Karpas-422 (cell line): ENCODE measurements at regions not wholly inside any gene's neighbourhood (a gene's known extent, or its start where the extent isn't known, plus 50 kb on each side); places are given as distances from the start of the nearest gene placed in this dataset.
"Not testable (repeated sequence)": the region's sequence is repeated elsewhere in the genome, so short reads cannot be mapped to it uniquely, and the experiment has no call there.

Experiments used
- DNase-seq: peaks from one replicate; pipeline ENCODE4 v3.0.0-alpha.2; 2015
- H2AFZ ChIP-seq: fragments of 200-600 bp; sonication (generic); 2 replicates; pipeline ENCODE4 v1.6.1; 2014; ENCODE audit warnings: antibody characterized with exemption, low read length, mixed read lengths
- H3K27ac ChIP-seq: fragments of 200-600 bp; sonication (generic); 2 replicates; pipeline ENCODE4 v1.5.1; 2014; ENCODE audit warnings: mild to moderate bottlenecking, low read length, moderate library complexity
- H3K27me3 ChIP-seq: fragments of 200-600 bp; sonication (generic); 2 replicates; pipeline ENCODE4 v1.6.1; 2014; ENCODE audit warnings: low read length, mixed read lengths
- H3K36me3 ChIP-seq: fragments of 200-600 bp; sonication (generic); 2 replicates; pipeline ENCODE4 v1.6.1; 2014; ENCODE audit warnings: low read length, mixed read lengths; ENCODE audit not compliant: insufficient read depth
- H3K4me1 ChIP-seq: fragments of 200-600 bp; sonication (generic); 2 replicates; pipeline ENCODE4 v1.6.1; 2014; ENCODE audit warnings: mild to moderate bottlenecking, low read length, mixed read lengths
- H3K4me2 ChIP-seq: fragments of 200-600 bp; sonication (generic); 2 replicates; pipeline ENCODE4 v1.6.1; 2014; ENCODE audit warnings: low read length, low read depth, mild to moderate bottlenecking; ENCODE audit not compliant: poor library complexity, severe bottlenecking
- H3K4me3 ChIP-seq: fragments of 200-600 bp; sonication (generic); 2 replicates; pipeline ENCODE4 v1.5.1; 2014; ENCODE audit warnings: mild to moderate bottlenecking, antibody characterized with exemption, low read length, mixed read lengths
- H3K79me2 ChIP-seq: fragments of 200-600 bp; sonication (generic); 2 replicates; pipeline ENCODE4 v1.6.1; 2014; ENCODE audit warnings: mild to moderate bottlenecking, low read length, mixed read lengths
- H3K9ac ChIP-seq: fragments of 200-600 bp; sonication (generic); 2 replicates; pipeline ENCODE4 v1.6.0; 2014; ENCODE audit warnings: low read length
- H3K9me2 ChIP-seq: fragments of 200-600 bp; sonication (generic), shearing (Covaris generic); replicated peaks from 2 replicates; pipeline ENCODE4 v1.6.0; 2014; ENCODE audit warnings: mild to moderate bottlenecking, low read length, moderate library complexity; ENCODE audit not compliant: insufficient read depth
- H3K9me3 ChIP-seq: fragments of 300-700, 200-600 bp; sonication (generic); 2 replicates; pipeline ENCODE4 v1.6.1; 2014; ENCODE audit warnings: low read length, mixed read lengths
- H4K20me1 ChIP-seq: fragments of 200-600 bp; sonication (generic); 2 replicates; pipeline ENCODE4 v1.6.1; 2014; ENCODE audit warnings: mild to moderate bottlenecking, antibody characterized with exemption, low read length, low read depth; ENCODE audit not compliant: insufficient read depth

GRCh38 chr21:25161571-25161970, 445.7 kb downstream of the MRPL39 start:
- H3K27me3 ChIP-seq = no peaks in the 10 kb centered on the region
- H3K27ac ChIP-seq = no peak overlapping the region
- no peak overlapping the region for H3K9ac ChIP-seq
- no peaks in the 10 kb centered on the region for H4K20me1 ChIP-seq
- H3K9me2 ChIP-seq = no peaks in the 10 kb centered on the region
- no peak overlapping the region for H3K4me2 ChIP-seq
- peaks cover 14% of the 10 kb centered on the region; the same call in 1 of the 2 replicates for H3K9me3 ChIP-seq
- no peaks in the 10 kb centered on the region for H3K4me1 ChIP-seq
- H2AFZ ChIP-seq = no peak overlapping the region
- H3K36me3 ChIP-seq = no peaks in the 10 kb centered on the region
- no peak overlapping the region for H3K4me3 ChIP-seq
- H3K79me2 ChIP-seq = no peaks in the 10 kb centered on the region
- no peak for DNase-seq

- not testable (repeated sequence) for H3K36me3 ChIP-seq, H3K9me3 ChIP-seq, H3K9ac ChIP-seq, H3K4me1 ChIP-seq, H3K4me2 ChIP-seq, H3K79me2 ChIP-seq, H3K4me3 ChIP-seq, H2AFZ ChIP-seq, H3K27ac ChIP-seq, DNase-seq, H4K20me1 ChIP-seq, H3K9me2 ChIP-seq, H3K27me3 ChIP-seq
These were observed 452.3 kb downstream of the MRPL39 start for GRCh38 chr21:25155020-25155419.

GRCh38 chr21:25149022-25149421, 458.3 kb downstream of the MRPL39 start:
- Histone ChIP-seq H2AFZ (no peak overlapping the region), H3K79me2 (no peaks in the 10 kb centered on the region), H3K9me3 (no peaks in the 10 kb centered on the region), H3K27me3 (no peaks in the 10 kb centered on the region), H4K20me1 (no peaks in the 10 kb centered on the region), H3K27ac (no peak overlapping the region), H3K4me3 (no peak overlapping the region), H3K4me2 (no peak overlapping the region), H3K9me2 (no peaks in the 10 kb centered on the region), H3K4me1 (no peaks in the 10 kb centered on the region), H3K9ac (no peak overlapping the region), H3K36me3 (no peaks in the 10 kb centered on the region)
- DNase-seq = no peak

GRCh38 chr21:25139414-25139813, 467.9 kb downstream of the MRPL39 start:
- H3K4me3 ChIP-seq = no peak overlapping the region
- no peaks in the 10 kb centered on the region for H3K79me2 ChIP-seq
- peaks cover 4% of the 10 kb centered on the region; the same call in 1 of the 2 replicates for H3K9me3 ChIP-seq
- no peak for DNase-seq
- H3K27ac ChIP-seq = no peak overlapping the region
- no peaks in the 10 kb centered on the region for H3K36me3 ChIP-seq
- H3K9ac ChIP-seq = no peak overlapping the region
- H3K9me2 ChIP-seq = no peaks in the 10 kb centered on the region
- H4K20me1 ChIP-seq = no peaks in the 10 kb centered on the region
- H3K27me3 ChIP-seq = no peaks in the 10 kb centered on the region
- no peaks in the 10 kb centered on the region for H3K4me1 ChIP-seq
- no peak overlapping the region for H2AFZ ChIP-seq
- no peak overlapping the region for H3K4me2 ChIP-seq

- no peaks in the 10 kb centered on the region for H3K4me1 ChIP-seq
- DNase-seq = no peak
- H3K9me3 ChIP-seq = 0 out of 2 replicates have a peak, but pooled peaks cover 3% of the 10 kb centered on the region
- H3K9ac ChIP-seq = no peak overlapping the region
- H3K4me3 ChIP-seq = no peak overlapping the region
- H3K36me3 ChIP-seq = no peaks in the 10 kb centered on the region
- no peaks in the 10 kb centered on the region for H3K79me2 ChIP-seq
- no peaks in the 10 kb centered on the region for H4K20me1 ChIP-seq
- H3K27me3 ChIP-seq = no peaks in the 10 kb centered on the region
- no peak overlapping the region for H3K4me2 ChIP-seq
- H2AFZ ChIP-seq = no peak overlapping the region; the same call in 1 of the 2 replicates
- no peak overlapping the region for H3K27ac ChIP-seq
- H3K9me2 ChIP-seq = no peaks in the 10 kb centered on the region
These were observed 473.3 kb downstream of the MRPL39 start for GRCh38 chr21:25133939-25134338.

- Histone ChIP-seq H3K9me3 (peaks cover 6% of the 10 kb centered on the region), H3K4me3 (no peak overlapping the region), H3K9ac (no peak overlapping the region), H2AFZ (no peak overlapping the region), H3K27ac (no peak overlapping the region), H4K20me1 (no peaks in the 10 kb centered on the region), H3K27me3 (no peaks in the 10 kb centered on the region), H3K4me2 (no peak overlapping the region), H3K9me2 (no peaks in the 10 kb centered on the region), H3K36me3 (no peaks in the 10 kb centered on the region), H3K79me2 (no peaks in the 10 kb centered on the region), H3K4me1 (no peaks in the 10 kb centered on the region)
- no peak for DNase-seq
These were observed 479.5 kb downstream of the MRPL39 start for GRCh38 chr21:25127811-25128210.

- no peak for DNase-seq
- H3K27me3 ChIP-seq = no peaks in the 10 kb centered on the region
- H4K20me1 ChIP-seq = no peaks in the 10 kb centered on the region
- no peak overlapping the region for H3K4me2 ChIP-seq
- H3K36me3 ChIP-seq = no peaks in the 10 kb centered on the region
- no peaks in the 10 kb centered on the region for H3K4me1 ChIP-seq
- no peak overlapping the region for H3K27ac ChIP-seq
- no peaks in the 10 kb centered on the region for H3K79me2 ChIP-seq
- no peak overlapping the region for H3K4me3 ChIP-seq
- H3K9me2 ChIP-seq = no peaks in the 10 kb centered on the region
- no peak overlapping the region for H2AFZ ChIP-seq
- peaks cover 6% of the 10 kb centered on the region for H3K9me3 ChIP-seq
- no peak overlapping the region for H3K9ac ChIP-seq
These were observed 480.3 kb downstream of the MRPL39 start for GRCh38 chr21:25127007-25127406.

- no peaks in the 10 kb centered on the region for H4K20me1 ChIP-seq
- H3K27me3 ChIP-seq = no peaks in the 10 kb centered on the region
- H3K4me2 ChIP-seq = no peak overlapping the region
- H2AFZ ChIP-seq = no peak overlapping the region
- H3K27ac ChIP-seq = no peak overlapping the region
- H3K9ac ChIP-seq = no peak overlapping the region
- H3K9me2 ChIP-seq = no peaks in the 10 kb centered on the region
- no peak for DNase-seq
- H3K4me3 ChIP-seq = no peak overlapping the region
- no peaks in the 10 kb centered on the region for H3K36me3 ChIP-seq
- no peaks in the 10 kb centered on the region for H3K4me1 ChIP-seq
- peaks cover 6% of the 10 kb centered on the region for H3K9me3 ChIP-seq
- no peaks in the 10 kb centered on the region for H3K79me2 ChIP-seq
These were observed 480.7 kb downstream of the MRPL39 start for GRCh38 chr21:25126564-25126963.

GRCh38 chr21:25118648-25119047, 488.6 kb downstream of the MRPL39 start:
- no peak overlapping the region for H2AFZ ChIP-seq
- no peaks in the 10 kb centered on the region for H3K79me2 ChIP-seq
- H3K9me2 ChIP-seq = no peaks in the 10 kb centered on the region
- no peaks in the 10 kb centered on the region for H3K36me3 ChIP-seq
- no peaks in the 10 kb centered on the region for H4K20me1 ChIP-seq
- H3K27me3 ChIP-seq = no peaks in the 10 kb centered on the region
- H3K4me2 ChIP-seq = no peak overlapping the region
- no peak for DNase-seq
- no peak overlapping the region for H3K4me3 ChIP-seq
- no peak overlapping the region for H3K9ac ChIP-seq
- no peaks in the 10 kb centered on the region for H3K4me1 ChIP-seq
- H3K9me3 ChIP-seq = peaks cover 6% of the 10 kb centered on the region; the same call in 1 of the 2 replicates
- H3K27ac ChIP-seq = no peak overlapping the region
